ENCODE measurements at regions not wholly inside any gene's neighbourhood (a gene's known extent, or its start where the extent isn't known, plus 50 kb on each side); places are given as distances from the start of the nearest gene placed in this dataset.

- no peaks in the 10 kb centered on the region for H3K36me3 ChIP-seq (ENCODE audit: control insufficient read depth in 4 of 4, insufficient read depth in 3 of 4, low read depth in 1 of 4, low read length in 3 of 4)
- H3K4me1 ChIP-seq (ENCODE audit: control insufficient read depth in 4 of 4, insufficient read depth in 4 of 4, low read length in 3 of 4), result no peaks in the 10 kb centered on the region
- no peak overlapping the region for H3K27ac ChIP-seq (ENCODE audit: low read depth in 1 of 2, low read length in 2 of 2)
- H3K4me3 ChIP-seq (ENCODE audit: low read depth in 1 of 3, low read length in 3 of 3), result no peak overlapping the region
- no peak for DNase-seq (ENCODE audit: low spot score)
- no peak overlapping the region for H3K9ac ChIP-seq (ENCODE audit: low read depth in 1 of 2, low read length in 2 of 2)
- TF ChIP-seq NR2F2 (IDR thresholded peaks at IDR 0.05), result no peak
- TF ChIP-seq, protein P1, sequence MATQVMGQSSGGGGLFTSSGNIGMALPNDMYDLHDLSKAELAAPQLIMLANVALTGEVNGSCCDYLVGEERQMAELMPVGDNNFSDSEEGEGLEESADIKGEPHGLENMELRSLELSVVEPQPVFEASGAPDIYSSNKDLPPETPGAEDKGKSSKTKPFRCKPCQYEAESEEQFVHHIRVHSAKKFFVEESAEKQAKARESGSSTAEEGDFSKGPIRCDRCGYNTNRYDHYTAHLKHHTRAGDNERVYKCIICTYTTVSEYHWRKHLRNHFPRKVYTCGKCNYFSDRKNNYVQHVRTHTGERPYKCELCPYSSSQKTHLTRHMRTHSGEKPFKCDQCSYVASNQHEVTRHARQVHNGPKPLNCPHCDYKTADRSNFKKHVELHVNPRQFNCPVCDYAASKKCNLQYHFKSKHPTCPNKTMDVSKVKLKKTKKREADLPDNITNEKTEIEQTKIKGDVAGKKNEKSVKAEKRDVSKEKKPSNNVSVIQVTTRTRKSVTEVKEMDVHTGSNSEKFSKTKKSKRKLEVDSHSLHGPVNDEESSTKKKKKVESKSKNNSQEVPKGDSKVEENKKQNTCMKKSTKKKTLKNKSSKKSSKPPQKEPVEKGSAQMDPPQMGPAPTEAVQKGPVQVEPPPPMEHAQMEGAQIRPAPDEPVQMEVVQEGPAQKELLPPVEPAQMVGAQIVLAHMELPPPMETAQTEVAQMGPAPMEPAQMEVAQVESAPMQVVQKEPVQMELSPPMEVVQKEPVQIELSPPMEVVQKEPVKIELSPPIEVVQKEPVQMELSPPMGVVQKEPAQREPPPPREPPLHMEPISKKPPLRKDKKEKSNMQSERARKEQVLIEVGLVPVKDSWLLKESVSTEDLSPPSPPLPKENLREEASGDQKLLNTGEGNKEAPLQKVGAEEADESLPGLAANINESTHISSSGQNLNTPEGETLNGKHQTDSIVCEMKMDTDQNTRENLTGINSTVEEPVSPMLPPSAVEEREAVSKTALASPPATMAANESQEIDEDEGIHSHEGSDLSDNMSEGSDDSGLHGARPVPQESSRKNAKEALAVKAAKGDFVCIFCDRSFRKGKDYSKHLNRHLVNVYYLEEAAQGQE (IDR thresholded peaks at IDR 0.05), result no peak
- no peak for TF ChIP-seq HNF4A (conservative IDR thresholded peaks at IDR 0.05)
- no peaks in the 10 kb centered on the region for H3K9me3 ChIP-seq (ENCODE audit: control insufficient read depth in 4 of 4, low read length in 3 of 4)
- 73% methylated on average over 1 of the region's 1 CpG for WGBS
- no peaks in the 10 kb centered on the region for H3K27me3 ChIP-seq (ENCODE audit: control insufficient read depth in 4 of 4, insufficient read depth in 4 of 4, low read length in 3 of 4)
These were observed 187.2 kb downstream of the NFKBIZ start for GRCh38 chr3:102036472-102036871.

DNA sequence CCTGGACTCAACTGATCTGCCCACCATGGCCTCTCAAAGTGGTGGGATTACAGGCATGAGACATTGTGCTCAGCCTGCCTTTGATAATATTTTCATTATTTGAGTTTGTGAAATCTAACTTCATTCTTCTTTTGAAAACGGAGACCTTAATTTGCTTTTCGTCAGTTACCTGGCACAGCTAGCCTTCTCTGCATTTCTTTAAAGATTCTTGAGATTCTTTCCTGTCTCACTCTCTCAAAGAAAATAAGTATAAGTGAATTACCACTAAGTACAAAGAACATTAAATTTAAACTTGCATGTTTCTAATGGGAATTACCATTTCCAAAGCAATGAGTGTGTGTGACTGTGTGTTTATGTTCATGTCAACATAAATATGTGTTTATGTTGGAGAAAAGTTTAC lies 187.9 kb downstream of the NFKBIZ start:
- no peak for DNase-seq (ENCODE audit: low spot score)
- Histone ChIP-seq H3K9ac (ENCODE audit: low read depth in 1 of 2, low read length in 2 of 2) (no peak overlapping the region), H3K9me3 (ENCODE audit: control insufficient read depth in 4 of 4, low read length in 3 of 4) (no peaks in the 10 kb centered on the region), H3K4me1 (ENCODE audit: control insufficient read depth in 4 of 4, insufficient read depth in 4 of 4, low read length in 3 of 4) (no peaks in the 10 kb centered on the region), H3K4me3 (ENCODE audit: low read depth in 1 of 3, low read length in 3 of 3) (no peak overlapping the region), H3K27ac (ENCODE audit: low read depth in 1 of 2, low read length in 2 of 2) (no peak overlapping the region), H3K27me3 (ENCODE audit: control insufficient read depth in 4 of 4, insufficient read depth in 4 of 4, low read length in 3 of 4) (no peaks in the 10 kb centered on the region), H3K36me3 (ENCODE audit: control insufficient read depth in 4 of 4, insufficient read depth in 3 of 4, low read depth in 1 of 4, low read length in 3 of 4) (no peaks in the 10 kb centered on the region)
- 84% methylated on average over 2 of the region's 2 CpGs for WGBS
- TF ChIP-seq HNF4A (conservative IDR thresholded peaks at IDR 0.05) (no peak), SP1 (IDR thresholded peaks at IDR 0.05) (no peak), ZBTB33 (IDR thresholded peaks at IDR 0.05) (no peak), RXRA (IDR thresholded peaks at IDR 0.05) (no peak), TAF1 (conservative IDR thresholded peaks at IDR 0.05) (no peak)

DNA sequence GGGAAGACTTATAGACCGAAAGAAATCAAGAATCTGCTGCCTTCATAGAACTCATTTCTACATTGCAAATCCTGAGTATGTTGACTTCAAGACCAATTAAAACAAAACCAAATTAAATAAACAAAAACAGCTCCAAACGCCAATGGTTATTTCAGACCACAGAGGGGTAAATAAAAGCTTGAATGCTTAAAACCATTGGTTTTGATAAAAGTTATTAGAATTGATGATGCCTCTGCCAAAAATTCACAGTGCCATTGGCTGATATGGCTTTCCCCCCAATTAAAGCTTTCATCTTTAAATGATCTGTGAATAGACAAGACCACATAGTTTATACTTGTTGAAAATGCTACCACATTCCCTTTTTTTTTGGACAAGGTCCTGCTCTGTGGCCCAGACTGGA lies 188.5 kb downstream of the NFKBIZ start:
- 66% methylated on average over 2 of the region's 2 CpGs for WGBS
- no peak overlapping the region for H3K4me3 ChIP-seq (ENCODE audit: low read depth in 1 of 3, low read length in 3 of 3)
- no peaks in the 10 kb centered on the region for H3K4me1 ChIP-seq (ENCODE audit: control insufficient read depth in 4 of 4, insufficient read depth in 4 of 4, low read length in 3 of 4)
- no peak overlapping the region for H3K9ac ChIP-seq (ENCODE audit: low read depth in 1 of 2, low read length in 2 of 2)
- H3K27ac ChIP-seq (ENCODE audit: low read depth in 1 of 2, low read length in 2 of 2), result no peak overlapping the region
- no peaks in the 10 kb centered on the region for H3K9me3 ChIP-seq (ENCODE audit: control insufficient read depth in 4 of 4, low read length in 3 of 4)
- H3K27me3 ChIP-seq (ENCODE audit: control insufficient read depth in 4 of 4, insufficient read depth in 4 of 4, low read length in 3 of 4), result no peaks in the 10 kb centered on the region
- TF ChIP-seq, protein P1 (IDR thresholded peaks at IDR 0.05), result no peak
- H3K36me3 ChIP-seq (ENCODE audit: control insufficient read depth in 4 of 4, insufficient read depth in 3 of 4, low read depth in 1 of 4, low read length in 3 of 4), result no peaks in the 10 kb centered on the region
- DNase-seq (ENCODE audit: low spot score), result no peak
